HepG2 (cell line): ENCODE measurements at regions not wholly inside any gene's neighbourhood (a gene's known extent, or its start where the extent isn't known, plus 50 kb on each side); places are given as distances from the start of the nearest gene placed in this dataset.

Experiments used
- ATAC-seq: fragments of 200-7000 bp; cut with Tn5 transposase; 3 replicates; pipeline ENCODE4 v1.9.1; 2020; ENCODE audit warnings: mild to moderate bottlenecking, moderate library complexity
- BruUV-seq: library from RNA; stranded (reverse); fragments of 400-500 nt; replicated peaks from 2 replicates; lab custom pipeline; 2021; lab: Mats Ljungman, UMichigan
- CTCF ChIA-PET: fragments of 300-600 bp; formaldehyde crosslinking; extraction: SDS; loops from one replicate; lab custom pipeline; 2021; ENCODE audit warnings: low total read pairs, inconsistent platforms, low intra/inter-chr PET ratio; lab: Yijun Ruan, JAX
- POLR2A ChIA-PET: fragments of 350-600 bp; sonication (Branson Sonifier 250); formaldehyde crosslinking; loops from one replicate; lab custom pipeline; 2020; ENCODE audit warnings: antibody characterized with exemption, inconsistent platforms; lab: Yijun Ruan, JAX
- DNase-seq: peaks from one replicate; pipeline ENCODE4 v3.0.0-alpha.2; 2015; ENCODE audit warnings: low spot score
- FAIRE-seq: peaks from 3 replicates; lab custom pipeline; 2011; peaks lifted over from hg19 to GRCh38; lab: Jason Lieb, UNC
- H2AFZ ChIP-seq: one replicate; pipeline ENCODE4 v1.6.1; 2011; ENCODE audit warnings: low read length, inconsistent platforms
- H3K27ac ChIP-seq: fragments of 300-600 bp; 3 replicates; pipeline ENCODE4 v1.8.0; 2011; ENCODE audit warnings: mixed run types, mild to moderate bottlenecking, mixed read lengths, low read length, inconsistent platforms; ENCODE audit not compliant: insufficient read depth; ENCODE audit errors: extremely low read length
- H3K27me3 ChIP-seq, 2 experiments: fragments of 200-600 bp in 1 of 2; 2 replicates in 1 of 2; 3 replicates in 1 of 2; pipeline versions ENCODE4 v1.6.0 to v1.8.0; 2011; ENCODE audit warnings: low read length in 2 of 2, mild to moderate bottlenecking in 2 of 2, moderate library complexity in 2 of 2, inconsistent platforms in 1 of 2; ENCODE audit not compliant: insufficient read depth in 2 of 2, control insufficient read depth in 1 of 2
- H3K36me3 ChIP-seq, 2 experiments: fragments of 200-600 bp in 1 of 2; replicated peaks in 1 of 2; 2 replicates in 1 of 2; 3 replicates in 1 of 2; pipeline versions ENCODE4 v1.5.1 to v1.8.0; 2011; ENCODE audit warnings: low read length in 2 of 2, inconsistent platforms in 1 of 2; ENCODE audit not compliant: insufficient read depth in 2 of 2, control insufficient read depth in 1 of 2
- H3K4me1 ChIP-seq: 2 replicates; pipeline ENCODE4 v1.5.1; 2012; ENCODE audit warnings: low read length, inconsistent platforms; ENCODE audit not compliant: insufficient read depth
- H3K4me2 ChIP-seq: 2 replicates; pipeline ENCODE4 v1.6.0; 2011; ENCODE audit warnings: low read depth, low read length, inconsistent platforms
- H3K4me3 ChIP-seq, 3 experiments: fragments of 200-600 bp in 1 of 3; sonication (generic), shearing (Covaris generic) in 1 of 3; replicated peaks in 1 of 3; 2 replicates each; pipeline ENCODE4 v1.5.1; 2011 to 2016; ENCODE audit warnings: low read length in 3 of 3, inconsistent platforms in 2 of 3, low read depth in 2 of 3, mild to moderate bottlenecking in 2 of 3, control low read depth in 1 of 3, mixed read lengths in 1 of 3; ENCODE audit not compliant: insufficient read depth in 1 of 3
- H3K79me2 ChIP-seq: one replicate; pipeline ENCODE4 v1.6.1; 2011; ENCODE audit warnings: low read length, inconsistent platforms; ENCODE audit not compliant: insufficient read depth
- H3K9ac ChIP-seq: 2 replicates; pipeline ENCODE4 v1.6.0; 2011; ENCODE audit warnings: mild to moderate bottlenecking, low read depth, low read length, inconsistent platforms; ENCODE audit not compliant: insufficient read depth
- H3K9me3 ChIP-seq: 2 replicates; pipeline ENCODE4 v1.5.1; 2012; ENCODE audit warnings: mild to moderate bottlenecking, low read length
- H4K20me1 ChIP-seq: 2 replicates; pipeline ENCODE4 v1.6.0; 2011; ENCODE audit warnings: inconsistent platforms, mild to moderate bottlenecking, low read length, moderate library complexity; ENCODE audit not compliant: insufficient read depth
- MYC ChIP-seq: sonication (generic); formaldehyde crosslinking; IDR thresholded peaks from 2 replicates; pipeline ENCODE4 v1.9.0; 2021; ENCODE audit warnings: missing genetic modification reagents, borderline replicate concordance
- MYPOP ChIP-seq: sonication (generic); formaldehyde crosslinking; IDR thresholded peaks from 2 replicates; pipeline ENCODE4 v1.8.1; 2023; ENCODE audit warnings: mild to moderate bottlenecking, moderate library complexity, missing genetic modification reagents
- NCOA5 ChIP-seq: sonication (generic); formaldehyde crosslinking; IDR thresholded peaks from 2 replicates; pipeline ENCODE4 v1.4.0; 2020; ENCODE audit warnings: missing genetic modification reagents
- NCOR1 ChIP-seq: fragments of 200-600 bp; sonication (generic); IDR thresholded peaks from 2 replicates; pipeline ENCODE4 v1.7.0; 2017; ENCODE audit warnings: antibody characterized with exemption, low read length, borderline replicate concordance
- ZFP91 ChIP-seq: sonication (generic); formaldehyde crosslinking; IDR thresholded peaks from 2 replicates; pipeline ENCODE4 v1.9.0; 2022; ENCODE audit warnings: missing genetic modification reagents, mild to moderate bottlenecking, borderline replicate concordance
- ZHX1 ChIP-seq: sonication (generic); formaldehyde crosslinking; IDR thresholded peaks from 2 replicates; pipeline ENCODE4 v1.8.1; 2022; ENCODE audit warnings: low read depth, mild to moderate bottlenecking, missing genetic modification reagents
- ZNF17 ChIP-seq: sonication (generic); formaldehyde crosslinking; IDR thresholded peaks from 2 replicates; pipeline ENCODE4 v1.5.0; 2020; ENCODE audit warnings: mild to moderate bottlenecking, missing genetic modification reagents
- WGBS: methylation state at CpG from one replicate; pipeline ENCODE4 v1.1.6; 2017; ENCODE audit warnings: low lambda C conversion rate; 5-methylcytosine and 5-hydroxymethylcytosine counted together
- in situ Hi-C: cut with HindIII; loops from 2 replicates; pipeline ENCODE4 v1.10.0; 2017; ENCODE audit warnings: low pct_unique_long_range_greater_than_20kb; ENCODE audit not compliant: extremely low pct_ligation_motif_present
- intact Hi-C: fragments of 100-400 bp; cut with micrococcal nuclease; formaldehyde crosslinking; loops from one replicate; pipeline ENCODE4 v1.10.0; 2022; ENCODE audit not compliant: unreplicated experiment

- no peak for FAIRE-seq
- TF ChIP-seq NCOA5 (CRISPR knock-in tag) (no peak), MYPOP (no peak), ZNF17 (CRISPR knock-in tag) (no peak), NCOR1 (no peak), ZHX1 (CRISPR knock-in tag) (no peak), MYC (CRISPR knock-in tag) (no peak), ZFP91 (no peak)
- in situ Hi-C loops = no loop called here
Measured at GRCh38 chr3:43201581-43201980, 84.8 kb upstream of the SNRK start.

More at GRCh38 chr3:43201581-43201980, 84.8 kb upstream of the SNRK start:
- H3K27me3 ChIP-seq = peaks cover 0 to 3% of the 10 kb centered on the region in 2 experiments; a peak in 1 of 5 replicates
- BruUV-seq = no TSS peak
- H3K4me3 ChIP-seq = no peak overlapping the region
- no peaks in the 10 kb centered on the region for H3K4me1 ChIP-seq
- DNase-seq (no peak), ATAC-seq (no peak)
- no peaks in the 10 kb centered on the region for H4K20me1 ChIP-seq
- H3K79me2 ChIP-seq = no peaks in the 10 kb centered on the region
- no peak overlapping the region for H3K4me2 ChIP-seq
- H3K9ac ChIP-seq = no peak overlapping the region
- WGBS = 67% methylated on average over 1 of the region's 1 CpG
- POLR2A ChIA-PET = no interaction called here
- no peak overlapping the region for H3K27ac ChIP-seq
- H3K36me3 ChIP-seq = no peaks in the 10 kb centered on the region
- intact Hi-C loops = no loop called here
- CTCF ChIA-PET = no interaction called here
- H2AFZ ChIP-seq = no peak overlapping the region
- no peaks in the 10 kb centered on the region for H3K9me3 ChIP-seq
